K562 (cell line): ENCODE measurements at regions not wholly inside any gene's neighbourhood (a gene's known extent, or its start where the extent isn't known, plus 50 kb on each side); places are given as distances from the start of the nearest gene placed in this dataset.
A peak's percentile ranks its signal among the peaks of the same experiment; 100 is the strongest.

Source experiments
- ATAC-seq: fragments of 200-7000 bp; cut with Tn5 transposase; 3 replicates; pipeline ENCODE4 v1.9.1; 2020; ENCODE audit warnings: moderate library complexity
- BruUV-seq: library from RNA; stranded (reverse); fragments of 400-500 nt; replicated peaks from 2 replicates; lab custom pipeline; 2021; lab: Mats Ljungman, UMichigan
- CTCF ChIA-PET: fragments of 300-600 bp; formaldehyde crosslinking; extraction: SDS; loops from one replicate; lab custom pipeline; 2021; ENCODE audit warnings: low intra/inter-chr PET ratio; lab: Yijun Ruan, JAX
- POLR2A ChIA-PET: fragments of 300-600, 350-650 bp; sonication (Branson Sonifier 250); formaldehyde crosslinking; extraction: SDS; loops from one replicate; lab custom pipeline; 2021; ENCODE audit warnings: antibody characterized with exemption, inconsistent platforms; lab: Yijun Ruan, JAX
- DNase-seq, 4 experiments: peaks; one replicate each; pipeline versions ENCODE4 v3.0.0 to v3.0.0-alpha.2; 2011 to 2018; ENCODE audit warnings: low spot score in 3 of 4, mixed read lengths in 3 of 4; ENCODE audit errors: extremely low read depth in 1 of 4
- FAIRE-seq: peaks from 2 replicates; lab custom pipeline; 2011; peaks lifted over from hg19 to GRCh38; lab: Jason Lieb, UNC
- H2AFZ ChIP-seq: 2 replicates; pipeline ENCODE4 v1.6.0; 2011; ENCODE audit warnings: low read depth, low read length, control low read depth, inconsistent platforms
- H3K27ac ChIP-seq: fragments of 200-600 bp; 3 replicates; pipeline ENCODE4 v1.8.0; 2011; ENCODE audit warnings: low read depth, mild to moderate bottlenecking, control low read depth, inconsistent platforms, low read length, moderate library complexity, mixed read lengths; ENCODE audit errors: extremely low read depth
- H3K27me3 ChIP-seq, 2 experiments: fragments of 300-600 bp in 1 of 2; 2 replicates in 1 of 2; 3 replicates in 1 of 2; pipeline versions ENCODE4 v1.6.0 to v1.8.0; 2011; ENCODE audit warnings: inconsistent platforms in 2 of 2, low read length in 2 of 2, mild to moderate bottlenecking in 1 of 2, mixed read lengths in 1 of 2, moderate library complexity in 1 of 2; ENCODE audit not compliant: control insufficient read depth in 2 of 2, insufficient read depth in 2 of 2
- H3K36me3 ChIP-seq: fragments of 300-600 bp; 3 replicates; pipeline ENCODE4 v1.8.0; 2011; ENCODE audit warnings: mild to moderate bottlenecking, low read length, inconsistent platforms; ENCODE audit not compliant: control insufficient read depth, insufficient read depth
- H3K4me1 ChIP-seq, 2 experiments: fragments of 200-600 bp in 1 of 2; replicated peaks in 1 of 2; 2 replicates in 1 of 2; 3 replicates in 1 of 2; pipeline versions ENCODE4 v1.5.1 to v1.8.0; 2011; ENCODE audit warnings: inconsistent platforms in 2 of 2, low read length in 2 of 2, mild to moderate bottlenecking in 1 of 2, mixed read lengths in 1 of 2, moderate library complexity in 1 of 2; ENCODE audit not compliant: control insufficient read depth in 2 of 2, insufficient read depth in 2 of 2
- H3K4me2 ChIP-seq: 2 replicates; pipeline ENCODE4 v1.6.1; 2011; ENCODE audit warnings: low read length, control low read depth, inconsistent platforms, mixed read lengths; ENCODE audit not compliant: insufficient read depth
- H3K4me3 ChIP-seq: fragments of 200-600 bp; sonication (generic), shearing (Covaris generic); 2 replicates; pipeline ENCODE4 v1.5.1; 2016; ENCODE audit warnings: control low read depth, inconsistent platforms
- H3K79me2 ChIP-seq: fragments of 200-600 bp; 3 replicates; pipeline ENCODE4 v1.8.0; 2011; ENCODE audit warnings: low read length, inconsistent platforms; ENCODE audit not compliant: control insufficient read depth, insufficient read depth
- H3K9ac ChIP-seq, 2 experiments: 2 replicates each; pipeline versions ENCODE4 v1.6.0 to v1.6.1; 2011; ENCODE audit warnings: low read depth in 2 of 2, low read length in 2 of 2, control low read depth in 1 of 2, inconsistent platforms in 1 of 2, mild to moderate bottlenecking in 1 of 2, mixed read lengths in 1 of 2; ENCODE audit not compliant: insufficient read depth in 1 of 2
- H3K9me1 ChIP-seq: one replicate; pipeline ENCODE4 v1.6.0; 2011; ENCODE audit warnings: inconsistent platforms, mild to moderate bottlenecking, low read length, moderate library complexity; ENCODE audit not compliant: control insufficient read depth, insufficient read depth
- H3K9me3 ChIP-seq: replicated peaks from 2 replicates; pipeline ENCODE4 v1.5.1; 2011; ENCODE audit warnings: low read depth, low read length, inconsistent platforms; ENCODE audit not compliant: control insufficient read depth, insufficient read depth
- H4K20me1 ChIP-seq: replicated peaks from 2 replicates; pipeline ENCODE4 v1.6.1; 2011; ENCODE audit warnings: low read length, inconsistent platforms, mixed read lengths; ENCODE audit not compliant: control insufficient read depth, insufficient read depth
- CEBPG ChIP-seq, 3 experiments: fragments of 200-800 bp in 1 of 3; sonication (Bioruptor generic) in 1 of 3; sonication (generic) in 1 of 3; formaldehyde crosslinking in 1 of 3; IDR thresholded peaks in 2 of 3; conservative IDR thresholded peaks in 1 of 3; 2 replicates each; pipeline versions ENCODE4 v1.6.1 to v1.8.0; 2016 to 2022; ENCODE audit warnings: missing compliant biosample characterization in 2 of 3, missing genetic modification characterization in 2 of 3, mild to moderate bottlenecking in 1 of 3, missing genetic modification reagents in 1 of 3
- CREM ChIP-seq: IDR thresholded peaks from 2 replicates; pipeline ENCODE4 v1.6.1; 2014; ENCODE audit warnings: antibody characterized with exemption, low read depth
- HNRNPLL ChIP-seq: fragments of 200-400 bp; formaldehyde crosslinking; IDR thresholded peaks from 2 replicates; pipeline ENCODE4 v1.6.1; 2017; ENCODE audit warnings: low read length, low read depth, mild to moderate bottlenecking; ENCODE audit not compliant: poor library complexity, severe bottlenecking
- IRF9 ChIP-seq: fragments of 450-650 bp; IDR thresholded peaks from 2 replicates; pipeline ENCODE4 v1.6.1; 2016; ENCODE audit warnings: missing biosample characterization, missing genetic modification characterization
- KAT7 ChIP-seq: sonication (generic); formaldehyde crosslinking; IDR thresholded peaks from 2 replicates; pipeline ENCODE4 v1.8.0; 2022; ENCODE audit warnings: missing genetic modification reagents, mild to moderate bottlenecking, borderline replicate concordance
- NFE2L1 ChIP-seq: fragments of 450-650 bp; IDR thresholded peaks from 2 replicates; pipeline ENCODE4 v1.6.1; 2016; ENCODE audit warnings: missing genetic modification characterization, low read depth, mild to moderate bottlenecking, missing compliant biosample characterization, moderate library complexity, borderline replicate concordance
- NFIC ChIP-seq: fragments of 450-650 bp; IDR thresholded peaks from 2 replicates; pipeline ENCODE4 v1.6.1; 2017; ENCODE audit warnings: mild to moderate bottlenecking, inconsistent platforms
- PCBP1 ChIP-seq: fragments of 200-400 bp; formaldehyde crosslinking; IDR thresholded peaks from 2 replicates; pipeline ENCODE4 v1.6.1; 2018; ENCODE audit warnings: mild to moderate bottlenecking, low read depth, low read length; ENCODE audit not compliant: poor library complexity, severe bottlenecking
- PHB ChIP-seq: fragments of 250-450 bp; sonication (Bioruptor Pico); IDR thresholded peaks from 2 replicates; pipeline ENCODE4 v1.5.0; 2021
- RFX5 ChIP-seq: IDR thresholded peaks from 2 replicates; pipeline ENCODE4 v1.6.1; 2011; ENCODE audit warnings: low read depth, mild to moderate bottlenecking, improper control_type of control experiment, low read length
- SP1 ChIP-seq: sonication (generic); formaldehyde crosslinking; IDR thresholded peaks from 2 replicates; pipeline ENCODE4 v1.8.1; 2022; ENCODE audit warnings: mild to moderate bottlenecking, missing genetic modification reagents
- TAF1 ChIP-seq: IDR thresholded peaks from 2 replicates; pipeline ENCODE4 v1.6.1; 2011; ENCODE audit warnings: mild to moderate bottlenecking, low read length, moderate library complexity; ENCODE audit not compliant: insufficient read depth, control insufficient read depth, severe bottlenecking; ENCODE audit errors: extremely low read depth
- TARDBP ChIP-seq: fragments of 450-650 bp; IDR thresholded peaks from 2 replicates; pipeline ENCODE4 v1.6.1; 2016
- TCFL5 ChIP-seq: fragments of 250-450 bp; sonication (Bioruptor Pico); conservative IDR thresholded peaks from 2 replicates; pipeline ENCODE4 v1.6.1; 2021; ENCODE audit warnings: mild to moderate bottlenecking, moderate library complexity, matching md5 sums
- TSHZ1 ChIP-seq: fragments of 250-450 bp; sonication (Bioruptor Pico); IDR thresholded peaks from 2 replicates; pipeline ENCODE4 v1.4.0; 2020; ENCODE audit warnings: mild to moderate bottlenecking, moderate library complexity
- ZNF124 ChIP-seq: sonication (generic); formaldehyde crosslinking; IDR thresholded peaks from 2 replicates; pipeline ENCODE4 v1.8.1; 2022; ENCODE audit warnings: missing genetic modification reagents
- ZNF134 ChIP-seq: fragments of 250-450 bp; sonication (Bioruptor Pico); conservative IDR thresholded peaks from 2 replicates; pipeline ENCODE4 v1.4.0; 2020
- ZNF146 ChIP-seq: IDR thresholded peaks from one replicate; pipeline ENCODE4 v1.6.1; 2018; ENCODE audit warnings: missing compliant biosample characterization; ENCODE audit not compliant: unreplicated experiment
- ZNF232 ChIP-seq: sonication (generic); formaldehyde crosslinking; IDR thresholded peaks from 2 replicates; pipeline ENCODE4 v1.8.0; 2022; ENCODE audit warnings: mild to moderate bottlenecking, missing genetic modification reagents
- ZNF311 ChIP-seq: fragments of 250-450 bp; sonication (Bioruptor Pico); IDR thresholded peaks from 2 replicates; pipeline ENCODE4 v1.4.0; 2020; ENCODE audit warnings: mild to moderate bottlenecking, moderate library complexity
- WGBS: fragments of 100-300 bp; shearing (Covaris generic); methylation state at CpG from one replicate; pipeline ENCODE4 v1.1.6; 2016; ENCODE audit warnings: low coverage, mixed read lengths; ENCODE audit not compliant: insufficient coverage; ENCODE audit errors: missing lambda C conversion rate; 5-methylcytosine and 5-hydroxymethylcytosine counted together
- in situ Hi-C: fragments of 300-500 bp; cut with MboI; formaldehyde crosslinking; loops from 4 replicates; pipeline ENCODE4 v1.15.0; 2018; ENCODE audit warnings: inconsistent platforms, mixed read lengths
- intact Hi-C: fragments of 100-400 bp; cut with micrococcal nuclease; formaldehyde crosslinking; loops from 2 replicates; pipeline ENCODE4 v1.14.2; 2022

- no peaks in the 10 kb centered on the region for H4K20me1 ChIP-seq
- peak; percentile 73 for ATAC-seq
- peak; percentile 11 to 74 (median 20) for DNase-seq
- no TSS peak for BruUV-seq
- no peaks in the 10 kb centered on the region for H3K79me2 ChIP-seq
- CTCF ChIA-PET, result no interaction called here
- no peaks in the 10 kb centered on the region for H3K9me1 ChIP-seq
- H3K4me3 ChIP-seq, result no peak overlapping the region
- no peak overlapping the region for H3K27ac ChIP-seq
- H3K9ac ChIP-seq, result no peak overlapping the region
- H3K4me1 ChIP-seq, result peaks cover 0 to 11% of the 10 kb centered on the region in 2 experiments; a peak in 3 of 5 replicates
- no peaks in the 10 kb centered on the region for H3K9me3 ChIP-seq
- in situ Hi-C loops, result no loop called here
- H3K36me3 ChIP-seq, result no peaks in the 10 kb centered on the region
- peak overlapping the region; percentile 34 for H3K4me2 ChIP-seq
- no peaks in the 10 kb centered on the region for H3K27me3 ChIP-seq
- no peak overlapping the region for H2AFZ ChIP-seq
- no peak for FAIRE-seq
- WGBS, result 0% methylated on average over 4 of the region's 4 CpGs
- POLR2A ChIA-PET, result interaction anchor here (1.6 kb wide), 1 partner anchor 13 kb away, joined by 4 read pairs; no protein-coding TSS in a partner anchor
- intact Hi-C loops, result no loop called here
- TF ChIP-seq PCBP1 (no peak), RFX5 (no peak), CEBPG (CRISPR knock-in tag; IDR thresholded peaks at IDR 0.05) (no peak), CEBPG (tag; conservative IDR thresholded peaks at IDR 0.05 in 1 of 2, IDR thresholded peaks at IDR 0.05 in 1 of 2) (no peak), KAT7 (no peak), HNRNPLL (no peak), SP1 (CRISPR knock-in tag) (no peak), NFE2L1 (tag) (no peak), ZNF124 (no peak), TAF1 (no peak), NFIC (no peak), ZNF134 (no peak), IRF9 (tag) (no peak), ZNF232 (CRISPR knock-in tag) (no peak), TCFL5 (CRISPR knock-in tag) (no peak), ZNF146 (CRISPR knock-in tag) (no peak), CREM (peak; percentile 89), TARDBP (no peak), PHB (no peak), ZNF311 (CRISPR knock-in tag) (no peak), TSHZ1 (no peak)
Observed at GRCh38 chr5:94094793-94095441, 353.5 kb upstream of the POU5F2 start.
